Activated B cell treated with CpG ODN at 0.5 μM for 24 hours (primary cell): ENCODE measurements at regions not wholly inside any gene's neighbourhood (a gene's known extent, or its start where the extent isn't known, plus 50 kb on each side); places are given as distances from the start of the nearest gene placed in this dataset.

Experiments
- ATAC-seq: fragments of 200-7000 bp; cut with Tn5 transposase; one replicate; pipeline ENCODE4 v1.10.0; 2021; ENCODE audit warnings: low read depth, mild to moderate bottlenecking, moderate library complexity
- CTCF ChIA-PET: fragments of 350-600 bp; sonication (Branson Sonifier 250); formaldehyde crosslinking; loops from one replicate; lab custom pipeline; 2021; ENCODE audit warnings: antibody characterized with exemption; lab: Charles Lee
- POLR2A ChIA-PET: fragments of 350-600 bp; sonication (Branson Sonifier 250); formaldehyde crosslinking; loops from one replicate; lab custom pipeline; 2021; ENCODE audit warnings: antibody characterized with exemption; lab: Charles Lee
- DNase-seq: peaks from one replicate; pipeline ENCODE4 v3.0.0; 2022
- H3K27ac Mint-ChIP-seq: one replicate; pipeline ENCODE4 v1.8.0; 2020; ENCODE audit warnings: mixed read lengths
- H3K27me3 Mint-ChIP-seq: one replicate; pipeline ENCODE4 v1.8.0; 2021; ENCODE audit warnings: mixed read lengths
- H3K36me3 Mint-ChIP-seq: one replicate; pipeline ENCODE4 v1.8.0; 2021; ENCODE audit warnings: low read depth, mixed read lengths
- H3K4me1 Mint-ChIP-seq: one replicate; pipeline ENCODE4 v1.8.0; 2021; ENCODE audit warnings: mixed read lengths
- H3K4me3 Mint-ChIP-seq: one replicate; pipeline ENCODE4 v1.8.0; 2020; ENCODE audit warnings: mild to moderate bottlenecking, mixed read lengths
- H3K9me3 Mint-ChIP-seq: one replicate; pipeline ENCODE4 v1.8.0; 2020; ENCODE audit warnings: mixed read lengths
- intact Hi-C: fragments of 100-400 bp; cut with micrococcal nuclease; formaldehyde crosslinking; loops from one replicate; pipeline ENCODE4 v1.15.1; 2024
- TF ChIP-seq, protein P1 (sequence below): fragments of 200-600 bp; IDR thresholded peaks from one replicate; pipeline ENCODE4 v1.8.0; 2022; ENCODE audit warnings: antibody characterized with exemption, mild to moderate bottlenecking

DNA sequence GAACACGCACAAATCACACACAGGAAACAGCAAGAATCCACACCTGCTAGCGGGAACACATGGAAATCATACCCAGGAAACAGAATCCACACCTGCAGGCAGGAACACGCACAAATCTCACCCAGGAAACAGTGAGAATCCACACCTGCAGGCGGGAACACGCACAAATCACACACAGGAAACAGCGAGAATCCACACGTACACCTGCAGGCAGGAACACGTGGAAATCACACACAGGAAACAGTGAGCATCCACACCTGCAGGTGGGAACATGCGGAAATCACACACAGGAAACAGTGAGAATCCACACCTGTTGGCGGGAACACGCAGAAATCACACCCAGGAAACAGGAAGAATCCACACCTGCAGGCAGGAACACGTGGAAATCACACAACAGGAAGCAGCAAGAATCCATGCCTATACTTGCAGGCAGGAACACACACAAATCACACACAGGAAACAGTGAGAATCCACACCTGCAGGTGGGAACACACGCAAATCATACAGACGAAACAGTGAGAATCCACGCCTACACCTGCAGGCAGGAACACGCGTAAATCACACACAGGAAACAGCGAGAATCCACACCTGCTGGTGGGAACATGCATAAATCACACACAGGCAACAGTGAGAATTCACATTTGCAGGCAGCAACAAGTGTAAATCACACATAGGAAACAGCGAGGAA, 108.6 kb downstream of the DLL1 start:
- H3K4me3 Mint-ChIP-seq: no peak overlapping the region
- ChIA-PET CTCF (no interaction called here), POLR2A (no interaction called here)
- ATAC-seq (no peak), DNase-seq (no peak)
- no peaks in the 10 kb centered on the region for H3K36me3 Mint-ChIP-seq
- intact Hi-C loops: no loop called here
- TF ChIP-seq, protein P1, sequence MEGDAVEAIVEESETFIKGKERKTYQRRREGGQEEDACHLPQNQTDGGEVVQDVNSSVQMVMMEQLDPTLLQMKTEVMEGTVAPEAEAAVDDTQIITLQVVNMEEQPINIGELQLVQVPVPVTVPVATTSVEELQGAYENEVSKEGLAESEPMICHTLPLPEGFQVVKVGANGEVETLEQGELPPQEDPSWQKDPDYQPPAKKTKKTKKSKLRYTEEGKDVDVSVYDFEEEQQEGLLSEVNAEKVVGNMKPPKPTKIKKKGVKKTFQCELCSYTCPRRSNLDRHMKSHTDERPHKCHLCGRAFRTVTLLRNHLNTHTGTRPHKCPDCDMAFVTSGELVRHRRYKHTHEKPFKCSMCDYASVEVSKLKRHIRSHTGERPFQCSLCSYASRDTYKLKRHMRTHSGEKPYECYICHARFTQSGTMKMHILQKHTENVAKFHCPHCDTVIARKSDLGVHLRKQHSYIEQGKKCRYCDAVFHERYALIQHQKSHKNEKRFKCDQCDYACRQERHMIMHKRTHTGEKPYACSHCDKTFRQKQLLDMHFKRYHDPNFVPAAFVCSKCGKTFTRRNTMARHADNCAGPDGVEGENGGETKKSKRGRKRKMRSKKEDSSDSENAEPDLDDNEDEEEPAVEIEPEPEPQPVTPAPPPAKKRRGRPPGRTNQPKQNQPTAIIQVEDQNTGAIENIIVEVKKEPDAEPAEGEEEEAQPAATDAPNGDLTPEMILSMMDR: no peak
- H3K27ac Mint-ChIP-seq: no peak overlapping the region
- H3K27me3 Mint-ChIP-seq: no peaks in the 10 kb centered on the region
- H3K9me3 Mint-ChIP-seq: no peaks in the 10 kb centered on the region
- H3K4me1 Mint-ChIP-seq: no peaks in the 10 kb centered on the region

DNA sequence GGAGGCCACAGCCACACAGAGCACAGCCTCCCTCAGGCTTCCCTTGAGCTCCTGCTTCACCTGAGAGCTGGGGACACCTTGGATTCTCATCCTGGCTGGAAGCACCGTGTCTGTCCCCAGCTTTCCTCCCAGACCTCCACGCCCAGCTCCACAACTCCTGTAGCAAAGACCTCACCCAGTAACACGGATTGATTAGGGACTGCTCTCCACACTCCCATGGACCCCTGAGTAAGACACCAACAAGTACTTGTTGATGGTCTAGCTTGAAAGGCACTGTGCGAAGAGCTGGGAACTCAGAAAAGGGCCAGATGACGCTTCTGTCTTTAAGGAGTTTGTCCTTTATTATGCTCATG, 109.6 kb downstream of the DLL1 start:
- CTCF ChIA-PET: no interaction called here

DNA sequence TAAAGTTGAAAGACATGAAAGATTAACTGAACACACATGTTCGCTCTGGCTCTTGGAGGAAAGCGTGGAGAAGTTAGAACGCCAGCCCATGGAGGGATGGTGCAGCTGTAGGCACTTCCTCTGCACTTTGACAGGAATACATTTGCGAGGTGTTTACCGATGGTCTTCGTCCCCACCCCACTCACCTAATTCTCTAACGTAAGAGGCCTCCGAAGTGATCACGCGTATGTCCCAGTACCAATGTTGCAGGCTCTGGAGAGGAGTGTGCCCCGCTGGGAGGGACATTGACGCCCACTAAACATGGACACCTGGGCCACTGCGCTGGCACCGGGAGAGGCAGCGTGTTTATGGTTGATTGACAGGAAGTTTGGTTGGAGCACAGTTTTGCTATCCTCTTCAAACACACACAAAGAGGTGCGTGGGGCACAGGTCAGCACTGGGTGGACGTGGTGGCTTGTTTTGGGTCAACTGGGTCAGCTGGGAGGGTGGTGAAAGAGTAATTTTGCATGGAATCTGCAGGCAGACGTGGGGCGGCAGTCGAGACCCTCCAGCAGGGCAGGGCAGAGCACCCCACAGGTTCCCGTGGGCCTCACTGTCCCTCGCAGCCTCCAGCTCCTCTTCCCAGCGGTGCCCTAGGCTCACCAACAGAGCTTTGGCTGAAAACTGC, 110.1 kb downstream of the DLL1 start:
- ChIA-PET POLR2A (no interaction called here), CTCF (no interaction called here)

More for the DNA sequence above, 109.6 kb downstream of the DLL1 start:
- TF ChIP-seq, protein P1: no peak
- Mint-ChIP-seq H3K4me3 (no peak overlapping the region), H3K36me3 (no peaks in the 10 kb centered on the region), H3K9me3 (no peaks in the 10 kb centered on the region), H3K27ac (no peak overlapping the region), H3K27me3 (no peaks in the 10 kb centered on the region), H3K4me1 (no peaks in the 10 kb centered on the region)
- ATAC-seq (no peak), DNase-seq (no peak)
- intact Hi-C loops: no loop called here
- POLR2A ChIA-PET: no interaction called here

DNA sequence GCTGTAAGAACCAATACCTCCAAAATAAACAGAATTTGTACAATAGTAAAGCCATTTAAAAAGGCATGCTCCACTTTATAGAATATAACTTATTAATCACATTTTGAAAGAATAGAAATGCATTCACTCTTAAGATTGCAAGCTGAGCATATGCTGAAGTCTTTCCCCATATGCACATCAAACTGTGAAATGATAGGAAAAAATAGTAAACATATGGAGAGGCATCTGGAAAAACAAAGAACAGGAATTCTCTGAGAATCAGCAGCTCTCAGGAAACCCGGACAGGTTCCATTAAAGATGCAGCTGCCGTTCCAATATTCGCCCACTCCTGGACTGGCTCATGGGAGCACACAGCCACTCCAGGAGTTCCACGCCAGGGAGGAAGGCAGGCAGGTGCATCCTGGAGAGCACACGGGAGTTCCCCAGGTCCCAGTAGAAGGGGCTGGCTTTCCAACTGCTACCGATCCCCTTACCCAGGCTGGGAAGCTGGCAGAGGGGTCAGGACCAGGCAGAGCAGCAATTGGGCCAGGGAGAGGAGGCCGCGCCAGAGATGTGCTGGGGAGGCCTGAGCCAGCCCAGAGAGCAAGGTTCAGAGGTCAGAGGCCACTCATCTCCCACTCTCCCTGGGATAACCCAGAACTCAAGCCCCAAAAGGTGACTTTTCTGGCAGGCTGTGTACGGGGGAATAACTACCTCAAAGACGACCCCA, 111.1 kb downstream of the DLL1 start:
- H3K9me3 Mint-ChIP-seq: no peaks in the 10 kb centered on the region
- DNase-seq (no peak), ATAC-seq (no peak)
- H3K27me3 Mint-ChIP-seq: no peaks in the 10 kb centered on the region
- POLR2A ChIA-PET: no interaction called here
- H3K36me3 Mint-ChIP-seq: no peaks in the 10 kb centered on the region
- intact Hi-C loops: no loop called here
- no peaks in the 10 kb centered on the region for H3K4me1 Mint-ChIP-seq
- CTCF ChIA-PET: no interaction called here
- no peak overlapping the region for H3K27ac Mint-ChIP-seq
- H3K4me3 Mint-ChIP-seq: no peak overlapping the region
- TF ChIP-seq, protein P1: no peak

More for the DNA sequence above, 110.1 kb downstream of the DLL1 start:
- H3K36me3 Mint-ChIP-seq: no peaks in the 10 kb centered on the region
- no peaks in the 10 kb centered on the region for H3K27me3 Mint-ChIP-seq
- TF ChIP-seq, protein P1: no peak
- H3K4me1 Mint-ChIP-seq: no peaks in the 10 kb centered on the region
- DNase-seq (no peak), ATAC-seq (no peak)
- H3K4me3 Mint-ChIP-seq: no peak overlapping the region
- H3K9me3 Mint-ChIP-seq: no peaks in the 10 kb centered on the region
- intact Hi-C loops: no loop called here
- no peak overlapping the region for H3K27ac Mint-ChIP-seq
